HEK293 (cell line): ENCODE measurements at regions not wholly inside any gene's neighbourhood (a gene's known extent, or its start where the extent isn't known, plus 50 kb on each side); places are given as distances from the start of the nearest gene placed in this dataset.

Experiments used
- CTCF ChIA-PET: fragments of 350-600 bp; formaldehyde crosslinking; extraction: SDS; loops from one replicate; lab custom pipeline; 2021; ENCODE audit warnings: antibody characterized with exemption; lab: Yijun Ruan, JAX
- POLR2A ChIA-PET: fragments of 300-600 bp; formaldehyde crosslinking; extraction: SDS; loops from one replicate; lab custom pipeline; 2020; ENCODE audit warnings: antibody characterized with exemption, inconsistent platforms; lab: Yijun Ruan, JAX
- H3K27ac ChIP-seq: fragments of 200-500 bp; sonication (Bioruptor generic); 2 replicates; pipeline ENCODE4 v1.5.1; 2014; ENCODE audit warnings: low read depth, low read length, control low read depth, inconsistent platforms; ENCODE audit errors: extremely low read depth
- H3K36me3 ChIP-seq, 2 experiments: fragments of 200-500 bp in 1 of 2; sonication (Bioruptor generic) in 1 of 2; 1 replicate in 1 of 2; 2 replicates in 1 of 2; pipeline ENCODE4 v1.5.1; 2014 to 2017; ENCODE audit warnings: inconsistent platforms in 2 of 2, low read length in 2 of 2; ENCODE audit not compliant: control insufficient read depth in 2 of 2, insufficient read depth in 1 of 2
- H3K4me1 ChIP-seq: fragments of 200-500 bp; sonication (Bioruptor generic); 2 replicates; pipeline ENCODE4 v1.5.1; 2014; ENCODE audit warnings: mild to moderate bottlenecking, low read length, inconsistent platforms; ENCODE audit not compliant: control insufficient read depth, insufficient read depth
- H3K4me3 ChIP-seq: 2 replicates; pipeline ENCODE4 v1.5.1; 2011; ENCODE audit warnings: low read depth, mild to moderate bottlenecking, control low read depth, low read length, moderate library complexity
- H3K9me3 ChIP-seq: fragments of 200-500 bp; sonication (Bioruptor generic); 2 replicates; pipeline ENCODE4 v1.5.1; 2014; ENCODE audit warnings: low read depth, low read length, inconsistent platforms; ENCODE audit not compliant: control insufficient read depth, insufficient read depth
- HOXC10 ChIP-seq: sonication (generic); formaldehyde crosslinking; IDR thresholded peaks from 2 replicates; pipeline ENCODE4 v1.8.1; 2023; ENCODE audit warnings: mild to moderate bottlenecking, missing genetic modification reagents
- REPIN1 ChIP-seq: fragments of 450-650 bp; formaldehyde crosslinking; IDR thresholded peaks from 2 replicates; pipeline ENCODE4 v1.5.1; 2017; ENCODE audit warnings: missing biosample characterization, missing genetic modification characterization, low read depth
- ZNF121 ChIP-seq: fragments of 450-650 bp; formaldehyde crosslinking; IDR thresholded peaks from 2 replicates; pipeline ENCODE4 v1.5.1; 2016; ENCODE audit warnings: missing biosample characterization, missing genetic modification characterization
- ZNF324 ChIP-seq: fragments of 450-650 bp; formaldehyde crosslinking; IDR thresholded peaks from 2 replicates; pipeline ENCODE4 v1.5.1; 2016; ENCODE audit warnings: missing biosample characterization, missing genetic modification characterization
- ZNF354C ChIP-seq: fragments of 450-650 bp; formaldehyde crosslinking; IDR thresholded peaks from 2 replicates; pipeline ENCODE4 v1.5.1; 2016; ENCODE audit warnings: missing biosample characterization, missing genetic modification characterization, low read depth, borderline replicate concordance
- ZNF37A ChIP-seq: fragments of 450-650 bp; IDR thresholded peaks from 2 replicates; pipeline ENCODE4 v1.5.1; 2018; ENCODE audit warnings: missing biosample characterization, missing genetic modification characterization
- ZNF426 ChIP-seq: fragments of 450-650 bp; formaldehyde crosslinking; IDR thresholded peaks from 2 replicates; pipeline ENCODE4 v1.5.1; 2017; ENCODE audit warnings: missing biosample characterization, missing genetic modification characterization, mild to moderate bottlenecking, inconsistent platforms, moderate library complexity
- ZNF610 ChIP-seq: fragments of 450-650 bp; formaldehyde crosslinking; IDR thresholded peaks from 2 replicates; pipeline ENCODE4 v1.5.1; 2016; ENCODE audit warnings: missing biosample characterization, missing genetic modification characterization, borderline replicate concordance
- ZNF623 ChIP-seq: fragments of 450-650 bp; formaldehyde crosslinking; IDR thresholded peaks from 2 replicates; pipeline ENCODE4 v1.5.1; 2016; ENCODE audit warnings: missing biosample characterization, missing genetic modification characterization
- ZNF626 ChIP-seq: fragments of 450-650 bp; sonication (Bioruptor Pico); formaldehyde crosslinking; IDR thresholded peaks from 2 replicates; pipeline ENCODE4 v1.5.1; 2018; ENCODE audit warnings: missing biosample characterization, missing genetic modification characterization, inconsistent platforms
- ZNF629 ChIP-seq: fragments of 450-650 bp; formaldehyde crosslinking; IDR thresholded peaks from 2 replicates; pipeline ENCODE4 v1.5.1; 2017; ENCODE audit warnings: missing biosample characterization, missing genetic modification characterization
- ZNF664 ChIP-seq: fragments of 450-650 bp; formaldehyde crosslinking; IDR thresholded peaks from 2 replicates; pipeline ENCODE4 v1.5.1; 2016; ENCODE audit warnings: missing biosample characterization, missing genetic modification characterization
- ZNF776 ChIP-seq: fragments of 450-650 bp; formaldehyde crosslinking; IDR thresholded peaks from 2 replicates; pipeline ENCODE4 v1.5.0; 2017; ENCODE audit warnings: missing biosample characterization, missing genetic modification characterization, borderline replicate concordance
- ZNF830 ChIP-seq: fragments of 450-650 bp; IDR thresholded peaks from 2 replicates; pipeline ENCODE4 v1.5.0; 2018; ENCODE audit warnings: missing biosample characterization, missing genetic modification characterization, low read depth, mild to moderate bottlenecking, moderate library complexity
- TF ChIP-seq, protein P1 (sequence below): fragments of 450-650 bp; formaldehyde crosslinking; IDR thresholded peaks from 2 replicates; pipeline ENCODE4 v1.5.1; 2016; ENCODE audit warnings: missing biosample characterization, missing genetic modification characterization
- TF ChIP-seq, protein P2 (sequence below): fragments of 450-650 bp; formaldehyde crosslinking; IDR thresholded peaks from 2 replicates; pipeline ENCODE4 v1.5.1; 2016; ENCODE audit warnings: missing biosample characterization, missing genetic modification characterization
- TF ChIP-seq, protein P3 (sequence below): fragments of 450-650 bp; formaldehyde crosslinking; IDR thresholded peaks from 2 replicates; pipeline ENCODE4 v1.5.1; 2016; ENCODE audit warnings: missing biosample characterization, missing genetic modification characterization
- TF ChIP-seq, protein P4 (sequence below): fragments of 450-650 bp; formaldehyde crosslinking; IDR thresholded peaks from 2 replicates; pipeline ENCODE4 v1.5.1; 2016; ENCODE audit warnings: missing biosample characterization, missing genetic modification characterization
- TF ChIP-seq, protein P5 (sequence below): fragments of 450-650 bp; formaldehyde crosslinking; IDR thresholded peaks from 2 replicates; pipeline ENCODE4 v1.5.1; 2016; ENCODE audit warnings: missing biosample characterization, missing genetic modification characterization
- TF ChIP-seq, protein P6 (sequence below): fragments of 450-650 bp; formaldehyde crosslinking; IDR thresholded peaks from 2 replicates; pipeline ENCODE4 v1.5.1; 2016; ENCODE audit warnings: missing biosample characterization, missing genetic modification characterization

DNA sequence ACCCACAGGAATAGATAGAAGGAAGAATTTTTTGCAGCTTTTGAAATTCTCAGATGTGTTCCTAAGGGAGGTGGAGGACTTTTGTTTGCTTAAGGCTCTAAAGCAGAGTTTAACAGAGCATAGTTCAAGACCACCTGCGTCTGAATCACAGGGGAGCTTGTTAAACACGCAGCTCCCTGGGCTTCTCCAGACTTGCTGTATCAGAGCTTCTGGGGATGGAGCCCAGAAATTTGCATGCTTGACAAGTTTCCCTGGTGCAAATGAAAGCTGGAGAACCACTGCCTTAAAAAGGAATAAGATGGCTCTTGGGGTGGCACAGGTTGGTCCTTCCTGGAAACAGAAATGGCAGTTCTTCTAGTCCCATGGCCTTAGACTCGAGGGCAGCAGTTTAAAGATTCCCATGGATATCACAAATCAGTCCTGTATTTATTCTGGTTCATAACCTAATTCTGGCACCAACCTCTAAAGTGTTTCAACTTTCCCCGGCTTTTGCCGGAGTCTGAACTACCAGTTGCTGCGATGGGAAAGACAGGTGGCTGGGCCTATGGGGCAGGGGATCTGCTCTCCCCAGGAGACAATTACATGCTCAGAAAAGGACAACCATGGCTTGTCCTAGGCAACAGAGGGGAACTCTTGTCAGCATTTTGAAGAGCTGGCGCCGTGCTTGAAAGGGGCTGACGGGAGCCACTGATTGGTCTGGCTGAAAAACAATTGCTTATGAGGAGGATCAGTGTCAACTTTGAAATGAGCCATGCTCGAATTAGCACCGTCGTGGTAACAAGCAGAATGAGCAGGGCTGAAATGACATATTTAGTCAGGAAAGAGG is 599.6 kb downstream of the CCDC171 start:
- no peaks in the 10 kb centered on the region for H3K9me3 ChIP-seq
- H3K4me3 ChIP-seq = no peak overlapping the region
- no peak for TF ChIP-seq ZNF354C
- no peak for TF ChIP-seq ZNF121
- no peak for TF ChIP-seq ZNF426 (tag by site-specific recombination)
- TF ChIP-seq ZNF629 (tag by site-specific recombination) = no peak
- TF ChIP-seq, protein P1, sequence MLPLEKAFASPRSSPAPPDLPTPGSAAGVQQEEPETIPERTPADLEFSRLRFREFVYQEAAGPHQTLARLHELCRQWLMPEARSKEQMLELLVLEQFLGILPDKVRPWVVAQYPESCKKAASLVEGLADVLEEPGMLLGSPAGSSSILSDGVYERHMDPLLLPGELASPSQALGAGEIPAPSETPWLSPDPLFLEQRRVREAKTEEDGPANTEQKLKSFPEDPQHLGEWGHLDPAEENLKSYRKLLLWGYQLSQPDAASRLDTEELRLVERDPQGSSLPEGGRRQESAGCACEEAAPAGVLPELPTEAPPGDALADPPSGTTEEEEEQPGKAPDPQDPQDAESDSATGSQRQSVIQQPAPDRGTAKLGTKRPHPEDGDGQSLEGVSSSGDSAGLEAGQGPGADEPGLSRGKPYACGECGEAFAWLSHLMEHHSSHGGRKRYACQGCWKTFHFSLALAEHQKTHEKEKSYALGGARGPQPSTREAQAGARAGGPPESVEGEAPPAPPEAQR (tag by site-specific recombination) = no peak
- ChIA-PET CTCF (interaction anchor here (0.6 to 4.4 kb wide), 3 partner anchors 10 to 197 kb away, joined by 3 to 22 read pairs (median 3); no protein-coding TSS in a partner anchor), POLR2A (no interaction called here)
- no peaks in the 10 kb centered on the region for H3K36me3 ChIP-seq
- H3K4me1 ChIP-seq = no peaks in the 10 kb centered on the region
- no peak overlapping the region for H3K27ac ChIP-seq

DNA sequence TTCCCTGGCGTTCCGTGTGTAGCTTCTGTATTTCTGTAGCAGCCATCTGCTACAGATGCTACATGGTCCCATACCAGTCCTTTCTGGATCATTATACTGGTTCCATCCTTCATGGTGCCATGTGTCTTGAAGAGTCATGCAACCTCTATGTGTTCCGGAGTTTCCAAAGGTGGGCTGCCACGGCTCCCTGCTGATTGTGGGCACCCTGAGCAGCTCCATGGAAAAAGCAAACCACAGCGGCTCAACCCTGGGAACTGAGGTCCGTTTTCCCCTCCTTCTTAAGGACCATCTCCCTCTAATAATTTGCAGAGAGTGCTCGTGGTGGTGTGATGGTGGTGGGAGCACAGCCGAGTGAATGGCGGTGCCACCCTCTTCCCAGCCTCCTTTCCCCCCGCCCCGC is 600.4 kb downstream of the CCDC171 start:
- TF ChIP-seq ZNF776 (no peak), ZNF37A (tag by site-specific recombination) (no peak), HOXC10 (CRISPR knock-in tag) (no peak), ZNF664 (tag by site-specific recombination) (no peak), ZNF324 (no peak), REPIN1 (tag by site-specific recombination) (no peak), ZNF610 (tag by site-specific recombination) (no peak), ZNF623 (tag by site-specific recombination) (no peak), ZNF626 (tag by site-specific recombination) (no peak), ZNF830 (tag by site-specific recombination) (no peak)
- TF ChIP-seq, protein P2, sequence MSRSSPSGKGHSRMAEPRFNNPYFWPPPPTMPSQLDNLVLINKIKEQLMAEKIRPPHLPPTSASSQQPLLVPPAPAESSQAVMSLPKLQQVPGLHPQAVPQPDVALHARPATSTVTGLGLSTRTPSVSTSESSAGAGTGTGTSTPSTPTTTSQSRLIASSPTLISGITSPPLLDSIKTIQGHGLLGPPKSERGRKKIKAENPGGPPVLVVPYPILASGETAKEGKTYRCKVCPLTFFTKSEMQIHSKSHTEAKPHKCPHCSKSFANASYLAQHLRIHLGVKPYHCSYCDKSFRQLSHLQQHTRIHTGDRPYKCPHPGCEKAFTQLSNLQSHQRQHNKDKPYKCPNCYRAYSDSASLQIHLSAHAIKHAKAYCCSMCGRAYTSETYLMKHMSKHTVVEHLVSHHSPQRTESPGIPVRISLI (tag by site-specific recombination) = no peak
- TF ChIP-seq, protein P3, sequence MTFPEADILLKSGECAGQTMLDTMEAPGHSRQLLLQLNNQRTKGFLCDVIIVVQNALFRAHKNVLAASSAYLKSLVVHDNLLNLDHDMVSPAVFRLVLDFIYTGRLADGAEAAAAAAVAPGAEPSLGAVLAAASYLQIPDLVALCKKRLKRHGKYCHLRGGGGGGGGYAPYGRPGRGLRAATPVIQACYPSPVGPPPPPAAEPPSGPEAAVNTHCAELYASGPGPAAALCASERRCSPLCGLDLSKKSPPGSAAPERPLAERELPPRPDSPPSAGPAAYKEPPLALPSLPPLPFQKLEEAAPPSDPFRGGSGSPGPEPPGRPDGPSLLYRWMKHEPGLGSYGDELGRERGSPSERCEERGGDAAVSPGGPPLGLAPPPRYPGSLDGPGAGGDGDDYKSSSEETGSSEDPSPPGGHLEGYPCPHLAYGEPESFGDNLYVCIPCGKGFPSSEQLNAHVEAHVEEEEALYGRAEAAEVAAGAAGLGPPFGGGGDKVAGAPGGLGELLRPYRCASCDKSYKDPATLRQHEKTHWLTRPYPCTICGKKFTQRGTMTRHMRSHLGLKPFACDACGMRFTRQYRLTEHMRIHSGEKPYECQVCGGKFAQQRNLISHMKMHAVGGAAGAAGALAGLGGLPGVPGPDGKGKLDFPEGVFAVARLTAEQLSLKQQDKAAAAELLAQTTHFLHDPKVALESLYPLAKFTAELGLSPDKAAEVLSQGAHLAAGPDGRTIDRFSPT (tag by site-specific recombination) = no peak
- TF ChIP-seq, protein P4, sequence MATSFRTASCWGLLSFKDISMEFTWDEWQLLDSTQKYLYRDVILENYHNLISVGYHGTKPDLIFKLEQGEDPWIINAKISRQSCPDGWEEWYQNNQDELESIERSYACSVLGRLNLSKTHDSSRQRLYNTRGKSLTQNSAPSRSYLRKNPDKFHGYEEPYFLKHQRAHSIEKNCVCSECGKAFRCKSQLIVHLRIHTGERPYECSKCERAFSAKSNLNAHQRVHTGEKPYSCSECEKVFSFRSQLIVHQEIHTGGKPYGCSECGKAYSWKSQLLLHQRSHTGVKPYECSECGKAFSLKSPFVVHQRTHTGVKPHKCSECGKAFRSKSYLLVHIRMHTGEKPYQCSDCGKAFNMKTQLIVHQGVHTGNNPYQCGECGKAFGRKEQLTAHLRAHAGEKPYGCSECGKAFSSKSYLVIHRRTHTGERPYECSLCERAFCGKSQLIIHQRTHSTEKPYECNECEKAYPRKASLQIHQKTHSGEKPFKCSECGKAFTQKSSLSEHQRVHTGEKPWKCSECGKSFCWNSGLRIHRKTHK = no peak
- TF ChIP-seq, protein P5, sequence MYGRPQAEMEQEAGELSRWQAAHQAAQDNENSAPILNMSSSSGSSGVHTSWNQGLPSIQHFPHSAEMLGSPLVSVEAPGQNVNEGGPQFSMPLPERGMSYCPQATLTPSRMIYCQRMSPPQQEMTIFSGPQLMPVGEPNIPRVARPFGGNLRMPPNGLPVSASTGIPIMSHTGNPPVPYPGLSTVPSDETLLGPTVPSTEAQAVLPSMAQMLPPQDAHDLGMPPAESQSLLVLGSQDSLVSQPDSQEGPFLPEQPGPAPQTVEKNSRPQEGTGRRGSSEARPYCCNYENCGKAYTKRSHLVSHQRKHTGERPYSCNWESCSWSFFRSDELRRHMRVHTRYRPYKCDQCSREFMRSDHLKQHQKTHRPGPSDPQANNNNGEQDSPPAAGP (tag by site-specific recombination) = no peak
- TF ChIP-seq, protein P6, sequence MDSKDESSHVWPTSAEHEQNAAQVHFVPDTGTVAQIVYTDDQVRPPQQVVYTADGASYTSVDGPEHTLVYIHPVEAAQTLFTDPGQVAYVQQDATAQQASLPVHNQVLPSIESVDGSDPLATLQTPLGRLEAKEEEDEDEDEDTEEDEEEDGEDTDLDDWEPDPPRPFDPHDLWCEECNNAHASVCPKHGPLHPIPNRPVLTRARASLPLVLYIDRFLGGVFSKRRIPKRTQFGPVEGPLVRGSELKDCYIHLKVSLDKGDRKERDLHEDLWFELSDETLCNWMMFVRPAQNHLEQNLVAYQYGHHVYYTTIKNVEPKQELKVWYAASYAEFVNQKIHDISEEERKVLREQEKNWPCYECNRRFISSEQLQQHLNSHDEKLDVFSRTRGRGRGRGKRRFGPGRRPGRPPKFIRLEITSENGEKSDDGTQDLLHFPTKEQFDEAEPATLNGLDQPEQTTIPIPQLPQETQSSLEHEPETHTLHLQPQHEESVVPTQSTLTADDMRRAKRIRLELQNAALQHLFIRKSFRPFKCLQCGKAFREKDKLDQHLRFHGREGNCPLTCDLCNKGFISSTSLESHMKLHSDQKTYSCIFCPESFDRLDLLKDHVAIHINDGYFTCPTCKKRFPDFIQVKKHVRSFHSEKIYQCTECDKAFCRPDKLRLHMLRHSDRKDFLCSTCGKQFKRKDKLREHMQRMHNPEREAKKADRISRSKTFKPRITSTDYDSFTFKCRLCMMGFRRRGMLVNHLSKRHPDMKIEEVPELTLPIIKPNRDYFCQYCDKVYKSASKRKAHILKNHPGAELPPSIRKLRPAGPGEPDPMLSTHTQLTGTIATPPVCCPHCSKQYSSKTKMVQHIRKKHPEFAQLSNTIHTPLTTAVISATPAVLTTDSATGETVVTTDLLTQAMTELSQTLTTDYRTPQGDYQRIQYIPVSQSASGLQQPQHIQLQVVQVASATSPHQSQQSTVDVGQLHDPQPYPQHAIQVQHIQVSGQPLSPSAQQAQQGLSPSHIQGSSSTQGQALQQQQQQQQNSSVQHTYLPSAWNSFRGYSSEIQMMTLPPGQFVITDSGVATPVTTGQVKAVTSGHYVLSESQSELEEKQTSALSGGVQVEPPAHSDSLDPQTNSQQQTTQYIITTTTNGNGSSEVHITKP = no peak
- H3K36me3 ChIP-seq = no peaks in the 10 kb centered on the region
- CTCF ChIA-PET = interaction anchor here (1.3 to 4.4 kb wide), 3 partner anchors 10 to 20 kb away, joined by 3 to 22 read pairs (median 11); no protein-coding TSS in a partner anchor
- no peak overlapping the region for H3K27ac ChIP-seq
- no peak overlapping the region for H3K4me3 ChIP-seq
- H3K9me3 ChIP-seq = no peaks in the 10 kb centered on the region
- H3K4me1 ChIP-seq = no peaks in the 10 kb centered on the region
- POLR2A ChIA-PET = interaction anchor here (0.5 kb wide), 1 partner anchor 8 kb away, joined by 3 read pairs; no protein-coding TSS in a partner anchor
